Fibroblast of the aortic adventitia (primary cell): ENCODE measurements at regions not wholly inside any gene's neighbourhood (a gene's known extent, or its start where the extent isn't known, plus 50 kb on each side); places are given as distances from the start of the nearest gene placed in this dataset.

Experiments used
- DNase-seq: peaks from one replicate; pipeline ENCODE4 v3.0.0-alpha.2; 2010; ENCODE audit warnings: low read depth
- H3K4me3 ChIP-seq: 2 replicates; pipeline ENCODE4 v1.5.1; 2011; ENCODE audit warnings: low read depth, mild to moderate bottlenecking, control low read depth, low read length, moderate library complexity
- CTCF ChIP-seq: IDR thresholded peaks from 2 replicates; pipeline ENCODE4 v1.5.1; 2011; ENCODE audit warnings: mild to moderate bottlenecking, low read length, control low read depth, inconsistent platforms; ENCODE audit not compliant: insufficient read depth

- TF ChIP-seq CTCF, result no peak
- no peak for DNase-seq
- no peak overlapping the region for H3K4me3 ChIP-seq
Observed at GRCh38 chr6:22394691-22395090, 97.9 kb upstream of the PRL start.

- DNase-seq, result no peak
- no peak for TF ChIP-seq CTCF
- no peak overlapping the region for H3K4me3 ChIP-seq
Observed at GRCh38 chr6:22399693-22400092, 102.9 kb upstream of the PRL start.

- no peak for DNase-seq
- no peak for TF ChIP-seq CTCF
Observed at GRCh38 chr6:22401206-22401605, 104.4 kb upstream of the PRL start.

GRCh38 chr6:22401932-22402331 is 105.1 kb upstream of the PRL start:
- no peak overlapping the region for H3K4me3 ChIP-seq
- no peak for TF ChIP-seq CTCF
- DNase-seq, result no peak

More at GRCh38 chr6:22401206-22401605, 104.4 kb upstream of the PRL start:
- no peak overlapping the region for H3K4me3 ChIP-seq

GRCh38 chr6:22409486-22409885 is 112.7 kb upstream of the PRL start:
- H3K4me3 ChIP-seq, result no peak overlapping the region
- DNase-seq, result peak; percentile 12
- no peak for TF ChIP-seq CTCF

- DNase-seq, result peak; percentile 81
- TF ChIP-seq CTCF, result no peak
Observed at GRCh38 chr6:22411376-22412105, 114.7 kb upstream of the PRL start.

GRCh38 chr6:22412994-22413393 is 116.2 kb upstream of the PRL start:
- no peak overlapping the region for H3K4me3 ChIP-seq
- no peak for DNase-seq
- no peak for TF ChIP-seq CTCF

More at GRCh38 chr6:22411376-22412105, 114.7 kb upstream of the PRL start:
- no peak overlapping the region for H3K4me3 ChIP-seq
